ENCODE measurements at regions not wholly inside any gene's neighbourhood (a gene's known extent, or its start where the extent isn't known, plus 50 kb on each side); places are given as distances from the start of the nearest gene placed in this dataset.

GRCh38 chr11:104588970-104589369 is 309.3 kb downstream of the CASP12 start:
- Histone ChIP-seq H3K36me3 (no peaks in the 10 kb centered on the region), H3K4me1 (no peaks in the 10 kb centered on the region), H3K27ac (replicated peaks in 1 of 4) (no peak overlapping the region), H3K4me3 (no peak overlapping the region), H3K9me3 (no peaks in the 10 kb centered on the region), H3K27me3 (no peaks in the 10 kb centered on the region)
- intact Hi-C loops (cut with DNase I) = no loop called here
- 62% methylated on average over 1 of the region's 1 CpG for WGBS
- no peak for DNase-seq (ENCODE audit: extremely low spot score)
- TF ChIP-seq, protein P1, sequence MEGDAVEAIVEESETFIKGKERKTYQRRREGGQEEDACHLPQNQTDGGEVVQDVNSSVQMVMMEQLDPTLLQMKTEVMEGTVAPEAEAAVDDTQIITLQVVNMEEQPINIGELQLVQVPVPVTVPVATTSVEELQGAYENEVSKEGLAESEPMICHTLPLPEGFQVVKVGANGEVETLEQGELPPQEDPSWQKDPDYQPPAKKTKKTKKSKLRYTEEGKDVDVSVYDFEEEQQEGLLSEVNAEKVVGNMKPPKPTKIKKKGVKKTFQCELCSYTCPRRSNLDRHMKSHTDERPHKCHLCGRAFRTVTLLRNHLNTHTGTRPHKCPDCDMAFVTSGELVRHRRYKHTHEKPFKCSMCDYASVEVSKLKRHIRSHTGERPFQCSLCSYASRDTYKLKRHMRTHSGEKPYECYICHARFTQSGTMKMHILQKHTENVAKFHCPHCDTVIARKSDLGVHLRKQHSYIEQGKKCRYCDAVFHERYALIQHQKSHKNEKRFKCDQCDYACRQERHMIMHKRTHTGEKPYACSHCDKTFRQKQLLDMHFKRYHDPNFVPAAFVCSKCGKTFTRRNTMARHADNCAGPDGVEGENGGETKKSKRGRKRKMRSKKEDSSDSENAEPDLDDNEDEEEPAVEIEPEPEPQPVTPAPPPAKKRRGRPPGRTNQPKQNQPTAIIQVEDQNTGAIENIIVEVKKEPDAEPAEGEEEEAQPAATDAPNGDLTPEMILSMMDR (IDR thresholded peaks at IDR 0.05) = no peak
- TF ChIP-seq POLR2AphosphoS5 (IDR thresholded peaks at IDR 0.05) (no peak), EP300 (IDR thresholded peaks at IDR 0.05) (no peak), POLR2A (IDR thresholded peaks at IDR 0.05; ENCODE audit: low read depth) (no peak)

- H3K27me3 ChIP-seq = no peaks in the 10 kb centered on the region
- no peak for DNase-seq (ENCODE audit: extremely low spot score)
- no peaks in the 10 kb centered on the region for H3K36me3 ChIP-seq
- no peaks in the 10 kb centered on the region for H3K9me3 ChIP-seq
- H3K4me3 ChIP-seq = no peak overlapping the region
- intact Hi-C loops (cut with DNase I) = no loop called here
- no peaks in the 10 kb centered on the region for H3K4me1 ChIP-seq
- H3K27ac ChIP-seq (replicated peaks in 1 of 4) = no peak overlapping the region
- TF ChIP-seq POLR2AphosphoS5 (IDR thresholded peaks at IDR 0.05) (no peak), EP300 (IDR thresholded peaks at IDR 0.05) (no peak), POLR2A (IDR thresholded peaks at IDR 0.05; ENCODE audit: low read depth) (no peak)
- TF ChIP-seq, protein P1 (IDR thresholded peaks at IDR 0.05) = no peak
- WGBS = 88% methylated on average over 2 of the region's 2 CpGs
Measured at GRCh38 chr11:104588446-104588845, 309.8 kb downstream of the CASP12 start.

- no peak overlapping the region for H3K27ac ChIP-seq (replicated peaks in 1 of 4)
- intact Hi-C loops (cut with DNase I) = no loop called here
- no peaks in the 10 kb centered on the region for H3K9me3 ChIP-seq
- no peaks in the 10 kb centered on the region for H3K4me1 ChIP-seq
- no peak overlapping the region for H3K4me3 ChIP-seq
- TF ChIP-seq, protein P1 (IDR thresholded peaks at IDR 0.05) = no peak
- WGBS = 67% methylated on average over 2 of the region's 2 CpGs
- no peaks in the 10 kb centered on the region for H3K36me3 ChIP-seq
- H3K27me3 ChIP-seq = no peaks in the 10 kb centered on the region
- no peak for DNase-seq (ENCODE audit: extremely low spot score)
Measured at GRCh38 chr11:104584823-104585222, 313.4 kb downstream of the CASP12 start.

- H3K36me3 ChIP-seq = no peaks in the 10 kb centered on the region
- H3K27ac ChIP-seq (replicated peaks in 1 of 4) = no peak overlapping the region
- no peaks in the 10 kb centered on the region for H3K4me1 ChIP-seq
- H3K4me3 ChIP-seq = no peak overlapping the region
- intact Hi-C loops (cut with DNase I) = no loop called here
- no peaks in the 10 kb centered on the region for H3K9me3 ChIP-seq
- WGBS = 82% methylated on average over 10 of the region's 10 CpGs
- H3K27me3 ChIP-seq = no peaks in the 10 kb centered on the region
- no peak for DNase-seq (ENCODE audit: extremely low spot score)
- TF ChIP-seq EP300 (IDR thresholded peaks at IDR 0.05) (no peak), POLR2A (IDR thresholded peaks at IDR 0.05; ENCODE audit: low read depth) (no peak), POLR2AphosphoS5 (IDR thresholded peaks at IDR 0.05) (no peak)
- TF ChIP-seq, protein P1 (IDR thresholded peaks at IDR 0.05) = no peak
Measured at GRCh38 chr11:104583857-104584256, 314.4 kb downstream of the CASP12 start.

DNA sequence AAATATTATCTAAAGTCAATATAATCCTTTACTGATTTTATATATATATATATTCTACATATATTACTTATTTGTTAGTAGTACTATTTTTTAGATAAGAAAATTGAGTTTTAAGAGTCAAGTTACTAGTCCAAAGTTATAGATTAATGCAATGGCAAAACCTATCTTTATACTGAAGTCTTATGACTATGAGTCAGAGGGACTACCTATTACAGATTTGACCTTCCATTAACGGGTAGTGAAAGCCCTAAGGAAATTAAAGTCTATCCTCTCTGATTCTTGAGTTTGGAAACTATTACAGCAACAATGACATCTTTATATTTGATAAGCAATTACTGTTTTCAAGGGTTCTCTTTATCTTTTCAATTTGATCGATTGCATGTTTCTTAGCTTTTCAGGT is 315.8 kb downstream of the CASP12 start:
- Histone ChIP-seq H3K36me3 (no peaks in the 10 kb centered on the region), H3K4me3 (no peak overlapping the region), H3K9me3 (peaks cover 0 to 5% (median 2%) of the 10 kb centered on the region in 4 donors), H3K4me1 (no peaks in the 10 kb centered on the region), H3K27ac (replicated peaks in 1 of 4) (no peak overlapping the region), H3K27me3 (no peaks in the 10 kb centered on the region)
- WGBS = 83% methylated on average over 2 of the region's 2 CpGs
- no peak for DNase-seq (ENCODE audit: extremely low spot score)
- TF ChIP-seq POLR2AphosphoS5 (IDR thresholded peaks at IDR 0.05) = no peak
- TF ChIP-seq POLR2A (IDR thresholded peaks at IDR 0.05; ENCODE audit: low read depth) = no peak
- TF ChIP-seq EP300 (IDR thresholded peaks at IDR 0.05) = no peak
- TF ChIP-seq, protein P1 (IDR thresholded peaks at IDR 0.05) = no peak
- intact Hi-C loops (cut with DNase I) = no loop called here

All from esophagus muscularis mucosa (tissue), 4 donors.